ENCODE measurements at regions not wholly inside any gene's neighbourhood (a gene's known extent, or its start where the extent isn't known, plus 50 kb on each side); places are given as distances from the start of the nearest gene placed in this dataset.

- DNase-seq = no peak
These were observed 134.9 kb upstream of the IQSEC1 start for GRCh38 chr3:13207975-13208705.

DNA sequence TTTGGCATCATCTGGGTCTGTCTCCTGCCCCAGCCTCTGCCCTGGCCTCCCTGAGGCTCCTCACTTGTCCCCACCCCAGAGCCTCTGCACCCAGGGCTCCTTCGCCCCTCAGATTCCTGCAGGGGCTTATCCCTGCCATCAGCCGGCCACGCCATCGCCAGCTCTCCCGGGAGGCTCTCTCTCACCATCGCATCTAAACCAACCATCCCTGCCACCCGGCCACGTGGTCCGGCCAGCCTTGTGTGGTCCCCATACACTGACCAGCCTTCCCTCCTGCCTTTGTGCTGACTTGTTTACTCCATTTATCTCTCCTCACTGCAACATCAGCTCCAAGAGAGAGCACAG, 134.3 kb upstream of the IQSEC1 start:
- DNase-seq = no peak

GRCh38 chr3:13206799-13207577, 133.8 kb upstream of the IQSEC1 start:
- DNase-seq = no peak

DNA sequence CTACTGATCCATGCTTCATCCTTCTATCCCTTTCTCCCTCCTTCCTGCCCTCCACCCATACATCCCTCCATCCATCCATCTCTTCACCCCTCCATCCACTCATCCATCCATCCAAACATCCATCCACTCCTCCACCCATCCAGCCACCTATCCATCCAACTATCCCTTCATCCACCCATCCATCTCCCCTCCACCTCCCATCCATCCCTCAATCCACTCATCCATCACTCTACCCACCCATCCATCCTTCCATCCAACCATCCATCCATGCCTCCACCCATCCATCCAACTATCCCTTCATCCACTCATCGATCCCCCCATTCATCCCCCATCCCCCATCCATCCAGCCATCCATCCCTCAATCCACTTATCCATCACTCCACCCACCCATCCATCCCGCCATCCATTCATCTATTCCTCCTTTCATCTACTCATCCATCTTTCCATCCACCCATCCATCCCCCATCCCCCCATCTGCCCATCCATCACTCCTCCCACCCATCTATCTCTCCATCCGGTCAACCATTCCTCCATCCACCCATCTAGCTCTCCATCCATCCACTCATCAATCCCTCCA, 132.4 kb upstream of the IQSEC1 start:
- no peak for DNase-seq

GRCh38 chr3:13204177-13204581, 130.9 kb upstream of the IQSEC1 start:
- no peak for DNase-seq

DNA sequence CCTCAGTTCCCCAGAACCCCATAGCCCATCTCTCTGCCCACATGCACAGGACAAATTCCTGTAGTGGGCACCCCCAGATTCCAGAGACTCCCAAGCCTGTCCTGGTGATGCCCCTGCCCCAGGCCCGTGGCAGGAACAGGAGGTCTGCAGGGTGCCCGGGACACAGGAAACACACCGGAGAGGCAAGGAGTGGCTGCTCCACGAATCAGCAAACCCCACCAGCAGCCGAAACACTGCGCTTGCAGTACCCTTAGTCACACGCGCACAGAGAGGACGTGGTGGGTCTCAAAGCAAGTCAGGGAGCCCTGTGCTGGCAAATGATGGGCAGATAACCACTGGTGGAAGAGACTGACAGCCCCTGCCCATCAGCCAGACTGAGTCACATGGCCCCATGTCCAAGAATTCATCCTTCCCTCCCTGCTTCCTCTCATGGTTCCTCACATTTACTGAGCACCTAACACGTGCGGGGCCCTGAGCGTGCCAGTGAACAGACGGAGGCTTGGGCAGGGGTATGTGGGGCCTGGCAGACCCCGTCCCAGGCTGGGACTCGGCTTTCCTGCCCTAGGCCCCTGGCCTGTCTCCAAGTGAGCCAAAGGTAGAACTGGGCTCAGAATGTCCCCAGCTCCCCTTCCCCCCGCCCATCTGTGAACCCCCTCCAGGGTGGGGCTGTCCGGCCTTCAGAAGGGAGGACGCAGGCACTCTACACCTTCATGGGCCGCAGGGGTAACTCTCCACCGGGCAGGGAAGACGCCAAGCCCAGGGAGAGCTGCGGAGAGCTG, 130.4 kb upstream of the IQSEC1 start:
- DNase-seq = no peak

- DNase-seq = no peak
These were observed 129.6 kb upstream of the IQSEC1 start for GRCh38 chr3:13202744-13203397.

GRCh38 chr3:13201851-13202250, 128.6 kb upstream of the IQSEC1 start:
- no peak for DNase-seq

- DNase-seq = no peak
These were observed 127.7 kb upstream of the IQSEC1 start for GRCh38 chr3:13200946-13201345.

DNA sequence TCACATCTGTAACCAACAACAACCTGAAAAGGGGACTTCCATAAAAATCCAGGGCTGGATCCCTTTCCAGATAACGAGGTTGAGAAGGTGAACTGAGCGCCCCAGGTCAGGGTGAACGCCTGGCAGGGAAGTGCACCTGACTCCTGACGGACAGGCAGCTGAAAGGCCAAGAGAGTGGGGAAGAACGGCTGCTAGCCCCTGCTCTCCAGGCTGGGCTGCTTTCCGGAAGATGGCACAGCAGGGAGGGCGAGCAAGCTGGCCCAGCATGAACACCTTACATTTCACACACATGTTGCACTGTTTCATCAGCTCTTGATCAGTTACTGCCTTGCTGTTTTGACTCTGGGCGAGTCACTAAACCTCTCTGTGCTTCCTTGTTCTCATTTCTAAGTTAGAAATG, 127.2 kb upstream of the IQSEC1 start:
- DNase-seq = no peak

GRCh38 chr3:13199899-13200451, 126.7 kb upstream of the IQSEC1 start:
- no peak for DNase-seq

- no peak for DNase-seq
These were observed 126.0 kb upstream of the IQSEC1 start for GRCh38 chr3:13199006-13199776.

DNA sequence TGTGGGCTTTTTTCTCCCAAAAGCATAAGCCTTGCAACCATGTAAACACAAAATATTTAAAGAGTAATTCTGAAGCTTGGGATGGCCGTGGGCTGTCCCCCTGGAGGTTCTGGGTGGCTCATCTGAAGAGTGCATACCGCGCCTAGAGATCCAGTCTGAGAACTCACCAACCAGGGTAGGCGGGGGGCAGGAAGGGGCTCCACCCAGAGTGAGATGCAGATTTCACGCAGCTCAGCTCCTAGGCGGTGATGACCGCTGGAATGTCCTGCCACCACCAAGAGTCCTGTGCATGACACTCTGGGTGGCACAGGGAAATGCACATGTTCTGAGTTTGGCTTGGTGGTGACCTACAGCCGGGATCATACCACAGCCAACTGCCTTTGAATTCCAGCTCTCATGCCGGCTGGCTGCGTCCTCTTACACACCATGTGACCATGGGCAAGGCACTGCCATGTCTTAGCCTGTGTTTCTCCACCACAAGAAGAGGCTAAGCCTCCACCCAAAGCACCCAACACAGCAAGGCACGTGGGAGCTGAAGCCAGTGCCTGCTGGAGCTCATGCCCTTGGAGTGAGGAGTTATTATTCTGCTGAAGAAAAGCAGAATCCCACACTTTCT, 125.1 kb upstream of the IQSEC1 start:
- no peak for DNase-seq

GRCh38 chr3:13197795-13198194, 124.6 kb upstream of the IQSEC1 start:
- DNase-seq = no peak

- no peak for DNase-seq
These were observed 124.1 kb upstream of the IQSEC1 start for GRCh38 chr3:13197281-13197680.

DNA sequence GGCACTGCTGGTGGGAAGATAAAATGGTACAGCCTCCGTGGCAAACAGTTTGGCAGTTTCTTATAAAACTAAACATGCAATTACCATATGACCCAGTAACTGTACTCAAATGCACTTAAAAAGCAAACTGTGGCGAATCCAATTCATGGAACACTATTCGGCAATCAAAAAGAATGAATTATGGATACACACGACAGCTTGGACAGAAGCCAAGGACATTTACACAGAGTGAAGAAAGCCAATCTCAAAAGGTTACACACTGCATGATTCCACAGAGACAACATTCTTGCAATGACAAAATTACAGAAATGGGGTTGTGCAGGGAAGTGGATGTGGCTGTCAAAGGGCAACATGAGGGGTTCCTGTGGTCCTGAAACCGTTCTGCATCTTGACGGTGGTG, 122.1 kb upstream of the IQSEC1 start:
- no peak for DNase-seq

GRCh38 chr3:13194285-13195209, 121.3 kb upstream of the IQSEC1 start:
- DNase-seq = no peak

GRCh38 chr3:13193320-13194284, 120.4 kb upstream of the IQSEC1 start:
- no peak for DNase-seq
